ENCODE measurements at regions not wholly inside any gene's neighbourhood (a gene's known extent, or its start where the extent isn't known, plus 50 kb on each side); places are given as distances from the start of the nearest gene placed in this dataset.
A peak's percentile ranks its signal among the peaks of the same experiment; 100 is the strongest.

- no peak for TF ChIP-seq CTCF (IDR thresholded peaks at IDR 0.05; ENCODE audit: low read depth, low read length)
- H3K4me3 ChIP-seq (ENCODE audit: low read depth, low read length): no peak overlapping the region
Observed at GRCh38 chr1:214111796-214112195, 124.0 kb downstream of the PROX1 start.

GRCh38 chr1:214116258-214116657 lies 128.5 kb downstream of the PROX1 start:
- no peak for TF ChIP-seq CTCF (IDR thresholded peaks at IDR 0.05; ENCODE audit: low read depth, low read length)
- no peak overlapping the region for H3K4me3 ChIP-seq (ENCODE audit: low read depth, low read length)

GRCh38 chr1:214117780-214118179 lies 130.0 kb downstream of the PROX1 start:
- TF ChIP-seq CTCF (IDR thresholded peaks at IDR 0.05; ENCODE audit: low read depth, low read length): no peak
- no peak overlapping the region for H3K4me3 ChIP-seq (ENCODE audit: low read depth, low read length)

GRCh38 chr1:214120191-214120590 lies 132.4 kb downstream of the PROX1 start:
- H3K4me3 ChIP-seq (ENCODE audit: low read depth, low read length): no peak overlapping the region
- no peak for TF ChIP-seq CTCF (IDR thresholded peaks at IDR 0.05; ENCODE audit: low read depth, low read length)

GRCh38 chr1:214120951-214121350 lies 133.2 kb downstream of the PROX1 start:
- H3K4me3 ChIP-seq (ENCODE audit: low read depth, low read length): no peak overlapping the region
- TF ChIP-seq CTCF (IDR thresholded peaks at IDR 0.05; ENCODE audit: low read depth, low read length): no peak

- TF ChIP-seq CTCF (IDR thresholded peaks at IDR 0.05; ENCODE audit: low read depth, low read length): no peak
- no peak overlapping the region for H3K4me3 ChIP-seq (ENCODE audit: low read depth, low read length)
Observed at GRCh38 chr1:214122110-214122509, 134.3 kb downstream of the PROX1 start.

GRCh38 chr1:214123061-214123784 lies 135.4 kb downstream of the PROX1 start:
- TF ChIP-seq CTCF (IDR thresholded peaks at IDR 0.05; ENCODE audit: low read depth, low read length): peak; percentile 37
- no peak overlapping the region for H3K4me3 ChIP-seq (ENCODE audit: low read depth, low read length)

Data from WI38 (cell line).